ENCODE measurements at regions not wholly inside any gene's neighbourhood (a gene's known extent, or its start where the extent isn't known, plus 50 kb on each side); places are given as distances from the start of the nearest gene placed in this dataset.

DNA sequence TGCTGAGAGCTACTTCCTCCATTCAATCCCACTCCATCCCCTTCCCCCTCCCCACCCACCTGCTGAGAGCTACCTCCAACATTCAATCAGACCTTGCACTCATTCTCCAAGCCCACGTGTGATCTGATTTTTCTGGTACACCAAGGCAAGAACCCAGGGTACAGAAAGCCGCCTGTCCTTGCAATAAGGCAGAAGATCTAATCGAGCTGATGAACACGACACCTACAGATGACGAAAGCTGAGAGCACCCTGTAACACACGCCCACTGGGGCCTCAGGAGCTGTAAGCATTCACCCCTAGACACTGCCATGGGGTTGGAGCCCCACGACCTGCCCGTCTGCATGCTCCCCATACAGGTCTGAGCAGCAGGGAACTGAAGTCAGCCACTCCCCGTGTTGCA lies 58.3 kb downstream of the TRIML1 start:
- DNase-seq (ENCODE audit: low read depth in 4 of 4, low spot score in 3 of 4): no peak

DNA sequence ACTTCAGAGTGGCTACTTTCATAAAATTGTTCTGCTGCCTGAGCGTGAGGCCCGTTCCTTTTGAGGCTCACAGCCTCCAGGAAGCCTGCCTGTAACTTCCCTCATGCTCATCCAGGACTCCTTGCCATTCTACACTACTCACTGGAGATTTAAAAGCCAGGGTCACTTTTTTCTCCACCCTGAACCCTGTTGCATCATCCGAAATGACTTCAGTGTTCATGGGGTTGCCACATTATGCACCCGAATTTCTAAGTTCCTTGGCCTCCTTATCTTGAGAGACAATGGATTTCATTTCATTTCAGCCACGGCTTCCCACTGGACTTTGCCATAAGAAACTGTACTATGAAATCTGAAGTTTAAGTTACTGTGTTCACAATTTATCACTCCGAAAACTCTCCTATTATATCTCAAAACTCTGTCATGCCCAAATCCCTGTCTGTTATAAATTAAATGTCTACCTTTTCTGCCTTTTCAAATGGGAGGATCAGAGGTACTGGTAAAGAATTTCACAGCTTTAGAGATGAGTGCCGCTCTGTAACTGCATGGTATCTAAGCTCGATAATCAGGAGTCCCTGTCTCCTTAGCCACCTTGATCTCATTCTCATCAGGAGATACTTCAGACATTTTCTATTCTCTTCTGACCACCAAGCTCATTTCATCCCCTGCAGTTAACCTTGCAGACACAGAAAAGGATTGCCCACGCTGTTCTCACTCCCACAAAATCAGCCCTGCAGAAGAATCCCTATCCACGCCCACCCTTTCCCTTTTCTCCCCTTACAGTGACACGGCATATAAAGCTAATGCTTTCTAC lies 59.9 kb downstream of the TRIML1 start:
- no peak for DNase-seq (ENCODE audit: low read depth in 4 of 4, low spot score in 3 of 4)

DNA sequence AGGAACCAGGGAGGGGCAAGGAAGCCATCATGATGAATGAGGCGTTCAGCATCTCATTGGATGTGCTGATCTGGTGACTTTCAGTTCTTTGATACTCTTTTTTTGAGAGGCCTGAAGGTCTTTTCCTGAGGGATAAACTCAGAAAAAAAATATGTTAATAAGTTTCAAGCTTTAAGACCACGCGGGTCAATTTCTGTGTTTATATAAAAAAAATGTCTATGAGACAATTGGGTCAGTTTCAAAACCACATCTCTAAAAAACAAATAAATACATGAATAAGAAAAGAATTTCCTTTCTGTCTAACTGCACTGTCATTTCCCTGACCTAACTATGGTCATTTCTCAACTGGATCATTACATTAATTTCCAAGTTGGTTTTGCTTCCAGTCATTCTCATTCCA lies 62.6 kb downstream of the TRIML1 start:
- no peak for DNase-seq (ENCODE audit: low read depth in 4 of 4, low spot score in 3 of 4)

DNA sequence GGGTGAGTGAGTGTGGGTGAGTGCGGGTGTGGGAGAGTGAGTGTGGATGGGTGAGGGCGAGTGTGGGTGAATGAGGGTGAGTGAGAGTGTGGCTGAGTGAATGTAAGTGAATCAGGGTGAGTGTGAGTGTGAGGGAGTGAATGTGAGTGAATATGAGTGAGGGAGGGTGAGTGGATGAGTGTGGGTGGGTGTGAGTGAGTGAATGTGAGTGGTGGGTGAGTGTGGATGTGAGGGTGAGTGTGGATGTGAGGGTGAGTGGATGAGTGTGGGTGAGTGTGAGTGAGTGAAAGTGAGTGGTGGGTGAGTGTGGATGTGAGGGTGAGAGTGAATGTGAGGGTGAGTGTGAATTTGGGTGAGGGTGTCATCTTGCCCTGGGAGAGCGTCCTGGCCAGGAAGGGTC lies 67.5 kb downstream of the TRIML1 start:
- DNase-seq (ENCODE audit: low read depth in 4 of 4, low spot score in 3 of 4): no peak

DNA sequence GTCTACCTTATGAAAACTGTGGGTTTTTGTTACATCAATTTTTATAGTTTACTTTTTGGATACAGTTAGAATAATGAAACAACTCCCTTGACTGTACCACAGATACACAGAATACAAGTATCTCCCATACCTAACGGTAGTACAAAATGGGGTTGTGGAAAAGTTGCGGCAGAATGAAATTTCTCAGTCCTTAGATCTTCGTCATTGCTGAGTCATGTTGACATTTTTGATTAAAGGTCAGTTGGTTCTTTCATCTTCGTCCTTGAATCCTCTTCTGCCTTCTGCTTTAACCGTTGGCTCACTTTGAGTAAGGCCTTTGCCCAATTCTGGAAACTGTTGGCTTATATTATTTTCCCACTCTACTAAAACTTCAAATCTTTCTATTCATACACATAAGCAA lies 75.6 kb downstream of the TRIML1 start:
- no peak for DNase-seq (ENCODE audit: low read depth in 4 of 4, low spot score in 3 of 4)

DNA sequence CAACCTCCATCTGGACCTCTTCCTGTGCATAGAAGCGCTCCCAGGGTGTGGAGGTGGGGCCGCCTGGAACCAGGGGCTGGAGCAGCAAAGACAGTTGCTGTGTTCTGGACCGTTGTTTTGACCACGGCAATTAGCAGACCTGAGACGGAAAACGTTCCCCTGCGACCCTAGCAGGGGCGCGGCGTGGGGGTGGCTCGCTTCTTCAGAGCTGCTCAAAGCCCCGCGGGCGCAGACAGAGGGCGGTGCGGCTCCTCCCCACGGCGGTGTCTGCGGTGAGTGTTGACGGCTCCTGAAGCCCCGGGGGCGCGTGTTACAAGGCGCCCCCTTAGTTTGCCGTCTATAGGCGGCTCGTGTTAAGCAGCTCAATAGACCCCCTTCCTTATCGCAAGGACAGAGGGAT lies 79.2 kb downstream of the TRIML1 start:
- no peak for DNase-seq (ENCODE audit: low read depth in 4 of 4, low spot score in 3 of 4)

DNA sequence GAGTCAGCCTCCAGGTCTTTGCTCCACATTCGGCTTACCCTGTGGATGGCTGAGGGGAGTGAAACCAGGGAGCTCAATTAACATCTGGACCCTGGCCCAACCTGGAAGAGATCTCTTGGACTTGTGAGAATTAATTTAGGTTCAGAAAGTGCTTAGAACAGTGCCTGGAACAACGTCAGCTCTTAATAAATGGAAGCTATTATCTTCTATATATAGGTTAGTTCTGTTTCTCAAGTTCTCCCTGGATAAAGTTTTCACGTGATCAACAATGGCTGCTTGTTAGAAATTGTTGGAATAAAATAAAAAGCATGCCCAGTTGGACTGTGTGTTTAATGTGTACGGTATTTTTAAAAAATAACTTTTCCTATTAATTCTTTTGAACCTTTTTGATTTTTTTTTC lies 80.8 kb downstream of the TRIML1 start:
- DNase-seq (ENCODE audit: low read depth in 4 of 4, low spot score in 3 of 4): no peak

DNA sequence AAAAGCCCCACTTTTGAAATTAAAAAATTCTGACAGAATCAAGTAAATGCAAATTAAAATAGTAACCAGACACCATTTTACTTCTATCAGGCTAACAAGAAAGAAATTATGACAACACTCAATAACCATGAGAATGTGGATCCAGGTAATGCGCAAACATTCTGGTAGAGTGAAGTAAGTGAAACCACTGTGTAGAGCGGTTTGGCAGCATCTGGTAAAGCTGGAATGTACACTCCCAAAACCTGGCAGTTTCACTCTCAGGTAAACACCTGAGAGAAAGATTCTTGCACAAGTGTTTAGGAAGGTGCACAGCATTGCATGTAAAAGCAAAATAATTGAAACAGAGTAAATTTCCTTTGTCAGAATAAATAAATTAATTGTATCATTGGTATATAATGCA lies 81.8 kb downstream of the TRIML1 start:
- DNase-seq (ENCODE audit: low read depth in 4 of 4, low spot score in 3 of 4): no peak

DNA sequence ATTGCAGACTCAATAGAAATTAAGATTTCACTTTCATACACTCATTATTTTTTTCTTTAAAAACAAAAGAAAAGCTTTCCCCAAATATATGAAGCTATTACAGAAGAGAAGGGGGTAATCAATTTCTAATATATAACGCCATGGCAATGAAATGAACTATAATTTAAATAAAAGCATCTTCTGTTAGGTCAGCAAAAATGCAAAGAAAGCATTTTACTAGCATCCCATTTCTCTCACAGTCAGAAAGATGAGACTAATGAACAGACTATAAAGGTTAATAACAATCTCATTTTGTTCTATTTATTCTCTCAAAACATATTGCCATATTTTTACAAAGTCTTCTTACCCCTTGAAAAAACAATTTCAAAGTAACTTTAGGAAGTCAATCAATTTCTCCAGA lies 89.0 kb downstream of the TRIML1 start:
- no peak for DNase-seq (ENCODE audit: low read depth in 4 of 4, low spot score in 3 of 4)

DNA sequence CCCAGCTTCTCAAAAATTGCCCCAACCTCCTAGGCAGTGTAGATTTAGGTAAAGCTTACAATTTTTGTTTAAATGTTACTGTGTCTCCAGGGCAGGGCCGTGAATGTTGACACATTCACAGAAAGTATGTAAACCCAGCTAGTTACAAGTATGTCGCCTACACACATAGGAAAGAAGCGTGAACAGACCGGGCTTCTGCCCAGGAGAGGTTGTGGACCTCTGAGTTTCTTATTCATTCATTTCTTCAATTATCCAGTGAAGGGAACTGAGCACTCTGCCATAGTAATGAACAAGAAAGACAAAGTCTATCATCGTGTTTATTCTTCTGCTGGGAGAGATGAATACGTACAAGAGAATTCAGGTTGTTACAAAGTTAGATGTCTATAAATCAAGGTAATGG lies 93.2 kb downstream of the TRIML1 start:
- no peak for DNase-seq (ENCODE audit: low read depth in 4 of 4, low spot score in 3 of 4)

DNA sequence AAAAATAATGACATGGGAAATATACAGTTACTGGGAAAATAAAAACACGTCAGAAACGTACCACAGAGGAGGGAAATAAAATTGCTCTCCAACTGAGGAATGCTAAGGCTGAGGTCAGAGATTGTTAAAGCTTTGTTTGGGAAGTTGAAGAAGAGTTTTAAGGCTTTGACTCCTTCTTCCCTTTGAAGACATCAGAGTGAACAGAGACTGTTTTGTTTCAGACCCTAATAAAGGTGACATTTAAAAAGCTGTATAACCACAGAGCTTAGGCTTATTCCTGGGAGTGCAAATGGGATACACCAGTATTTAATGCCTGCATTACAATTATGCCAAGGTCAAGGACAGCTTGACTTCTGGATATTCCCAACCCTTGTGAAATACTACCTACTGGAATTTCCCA lies 102.8 kb downstream of the TRIML1 start:
- DNase-seq (ENCODE audit: low read depth in 4 of 4, low spot score in 3 of 4): no peak

DNA sequence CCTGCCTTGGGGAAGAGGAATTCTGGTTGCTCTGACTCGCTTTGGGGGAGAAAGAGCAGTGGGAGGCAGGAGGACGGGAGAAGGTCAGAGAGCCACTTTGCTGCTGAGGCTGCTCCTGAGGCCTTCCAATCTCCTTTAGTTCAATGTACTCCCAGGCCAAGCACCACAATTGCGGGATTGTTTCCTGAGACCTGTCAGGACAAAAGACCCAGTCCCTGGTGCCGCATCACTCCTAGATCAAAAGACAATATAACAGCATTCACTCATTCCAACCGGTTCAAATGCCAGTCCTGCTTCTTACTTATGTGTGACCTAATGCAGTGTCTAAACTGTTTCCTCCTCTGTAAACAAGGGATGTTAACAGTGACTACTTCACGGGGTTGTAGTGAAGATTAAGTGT lies 106.4 kb downstream of the TRIML1 start:
- DNase-seq (ENCODE audit: low read depth in 4 of 4, low spot score in 3 of 4): no peak

DNA sequence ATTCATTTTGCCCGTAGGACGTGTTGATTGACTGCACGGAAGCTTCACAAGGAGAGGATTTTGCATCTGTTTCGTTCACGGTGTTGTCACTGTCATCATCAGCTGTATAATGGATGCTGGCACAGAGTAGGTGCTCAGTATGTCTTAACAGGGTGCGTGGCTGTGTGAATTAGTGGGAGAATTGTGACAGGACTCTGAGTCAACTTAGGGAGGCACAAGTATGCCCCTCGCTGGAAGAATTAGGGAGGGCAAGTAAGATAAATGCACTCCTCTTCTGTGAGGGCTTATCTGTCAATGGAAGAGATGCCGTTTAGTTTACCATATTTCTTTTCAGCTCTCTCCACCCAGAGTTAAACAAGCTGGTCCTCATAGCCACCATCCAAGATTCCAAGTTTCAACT lies 107.2 kb downstream of the TRIML1 start:
- DNase-seq (ENCODE audit: low read depth in 4 of 4, low spot score in 3 of 4): no peak

DNA sequence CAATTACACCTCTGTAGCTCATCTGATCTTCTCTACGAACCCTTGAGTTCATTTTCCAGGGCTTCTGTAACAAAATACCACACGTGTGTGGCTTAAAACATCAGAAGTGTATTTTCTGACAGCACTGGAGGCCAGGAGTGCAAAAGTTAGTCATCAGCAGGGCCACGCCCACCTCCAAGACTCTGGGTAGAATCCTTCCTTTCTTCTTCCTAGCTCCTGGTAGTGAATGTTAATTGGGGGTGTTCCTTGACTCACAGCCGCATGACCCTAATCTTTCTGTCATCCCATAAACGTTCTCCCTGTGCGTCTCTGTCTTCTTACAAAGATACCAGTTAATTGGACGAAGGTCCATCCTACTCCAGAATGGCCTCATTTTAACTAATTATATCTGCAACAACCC lies 115.0 kb downstream of the TRIML1 start:
- DNase-seq (ENCODE audit: low read depth in 4 of 4, low spot score in 3 of 4): no peak

DNA sequence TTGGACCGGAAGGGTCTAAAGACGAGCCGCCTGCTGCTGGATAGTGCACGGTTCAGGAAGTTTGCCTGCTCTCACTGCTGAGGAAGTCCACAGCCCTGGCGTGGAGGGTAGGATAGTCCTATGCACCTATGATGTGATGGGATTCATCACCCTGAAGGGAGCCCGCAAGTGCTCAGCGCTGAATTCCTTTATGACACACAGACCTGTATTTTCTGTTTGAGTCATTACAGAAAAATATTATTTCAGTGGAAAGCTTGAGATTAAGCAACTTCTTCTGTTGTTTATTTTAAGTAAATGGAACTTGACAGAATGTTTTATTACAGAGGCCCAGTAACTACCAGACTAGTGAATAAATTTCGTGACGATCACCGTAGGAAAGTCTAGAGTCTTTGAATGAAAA lies 123.2 kb downstream of the TRIML1 start:
- DNase-seq (ENCODE audit: low read depth in 4 of 4, low spot score in 3 of 4): no peak

DNA sequence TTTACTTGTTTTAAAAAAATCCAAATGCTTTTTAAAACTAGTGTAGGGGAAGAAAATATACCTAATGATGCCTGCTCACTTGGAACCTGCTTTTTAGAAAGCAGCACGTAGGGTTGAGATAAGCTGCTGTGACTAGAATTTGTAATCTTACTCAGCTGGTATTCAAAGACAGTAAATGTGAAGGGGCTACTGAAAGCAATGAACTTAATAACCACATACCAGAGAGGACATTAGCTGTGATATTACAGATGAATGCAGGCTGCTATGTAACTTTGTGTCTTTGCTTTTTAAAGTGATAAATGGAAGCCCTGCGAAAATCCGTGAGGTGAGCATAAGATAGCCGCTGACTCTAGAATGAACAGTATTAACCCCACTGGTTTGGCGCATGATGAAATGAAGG lies 124.1 kb downstream of the TRIML1 start:
- DNase-seq (ENCODE audit: low read depth in 4 of 4, low spot score in 3 of 4): no peak

DNA sequence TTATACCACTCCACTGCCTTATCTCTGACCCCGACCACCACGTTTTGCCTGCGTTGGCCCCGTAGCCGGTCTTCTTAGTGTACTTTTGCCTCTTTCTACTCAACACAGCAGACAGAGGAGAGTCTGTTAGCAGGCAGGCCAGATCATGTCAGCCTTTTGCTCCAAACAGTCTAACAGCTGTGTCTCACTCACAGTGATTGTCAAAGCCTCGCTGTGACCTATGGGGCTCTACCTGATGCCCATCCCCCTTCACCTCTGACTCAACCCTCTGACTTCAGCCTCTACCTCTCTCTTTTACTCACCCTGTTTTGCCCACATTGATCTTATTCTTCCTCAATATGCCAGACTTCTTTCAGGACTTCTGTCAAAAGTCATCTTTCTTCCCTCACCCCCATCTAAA lies 127.1 kb downstream of the TRIML1 start:
- no peak for DNase-seq (ENCODE audit: low read depth in 4 of 4, low spot score in 3 of 4)

DNA sequence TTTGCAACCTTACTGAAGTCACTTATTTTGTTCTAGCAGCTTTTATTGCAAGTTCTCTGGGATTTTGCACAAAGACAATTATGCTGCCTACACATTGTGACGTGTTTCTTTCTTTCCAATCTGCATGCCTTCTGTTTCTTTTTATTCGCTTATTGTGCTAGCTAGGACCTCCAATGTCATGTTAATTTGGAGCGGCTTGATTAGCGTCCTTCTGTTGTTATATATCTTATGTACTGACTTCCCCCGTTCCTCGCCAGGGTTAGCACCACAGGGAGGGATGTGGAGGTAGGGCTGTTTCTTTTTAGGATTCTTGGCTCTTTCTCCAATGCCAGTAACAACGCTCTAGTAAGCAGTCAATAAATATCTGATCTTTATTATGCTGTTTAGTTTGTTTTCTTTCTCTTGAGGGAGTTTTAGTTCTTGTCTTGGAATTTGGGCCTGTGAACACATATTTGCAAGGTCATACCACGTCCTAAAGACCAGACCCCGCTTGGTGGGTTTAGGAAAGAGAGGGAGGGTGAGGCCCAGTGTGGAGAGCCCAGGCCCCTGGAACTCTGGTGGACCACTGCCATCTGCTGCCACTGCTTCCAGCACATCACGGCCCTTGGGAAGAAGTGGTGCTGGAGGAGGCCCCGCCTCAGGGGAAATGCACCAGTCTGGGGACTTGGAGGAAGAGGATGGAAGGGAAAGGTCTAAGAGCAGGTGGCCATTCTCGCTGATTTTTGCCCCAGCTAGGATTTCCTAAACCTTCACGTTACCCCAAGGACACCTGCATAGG lies 129.1 kb downstream of the TRIML1 start:
- no peak for DNase-seq (ENCODE audit: low read depth in 4 of 4, low spot score in 3 of 4)

DNA sequence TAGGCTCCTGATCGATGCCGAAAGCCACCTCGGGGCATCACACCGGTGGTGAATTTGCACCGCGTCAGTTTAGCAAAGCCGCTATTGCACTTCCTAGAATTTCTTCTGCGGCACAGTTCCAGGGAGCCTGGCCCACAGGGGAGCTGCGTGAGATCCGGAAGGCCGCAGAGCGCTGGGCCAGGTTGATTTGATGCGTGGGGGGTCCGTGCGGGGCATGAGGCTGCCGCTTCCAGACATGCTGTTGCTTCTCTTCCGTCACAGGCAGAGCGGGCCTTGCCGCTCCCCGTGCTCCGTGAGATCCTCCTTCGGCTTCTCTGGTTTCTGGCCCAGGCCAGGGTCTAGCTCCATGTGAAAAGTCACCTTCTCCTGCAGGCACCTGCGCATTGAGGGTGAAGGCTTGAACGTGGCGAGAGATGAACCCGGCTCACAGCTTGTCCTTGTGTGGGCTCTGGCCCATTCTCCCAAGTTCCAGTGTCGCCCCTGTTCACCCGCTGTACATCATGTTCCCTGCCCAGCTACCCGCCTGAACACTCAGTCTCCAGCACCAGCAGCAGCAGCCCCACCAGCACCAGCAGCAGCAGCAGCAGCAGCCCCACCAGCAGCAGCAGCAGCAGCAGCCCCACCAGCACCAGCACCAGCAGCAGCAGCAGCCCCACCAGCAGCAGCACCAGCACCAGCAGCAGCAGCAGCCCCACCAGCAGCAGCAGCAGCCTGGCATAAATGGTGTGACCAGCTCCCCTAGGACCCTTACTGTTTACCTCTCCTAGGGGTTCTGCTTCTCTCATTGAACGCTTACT lies 131.2 kb downstream of the TRIML1 start:
- no peak for DNase-seq (ENCODE audit: low read depth in 4 of 4, low spot score in 3 of 4)

DNA sequence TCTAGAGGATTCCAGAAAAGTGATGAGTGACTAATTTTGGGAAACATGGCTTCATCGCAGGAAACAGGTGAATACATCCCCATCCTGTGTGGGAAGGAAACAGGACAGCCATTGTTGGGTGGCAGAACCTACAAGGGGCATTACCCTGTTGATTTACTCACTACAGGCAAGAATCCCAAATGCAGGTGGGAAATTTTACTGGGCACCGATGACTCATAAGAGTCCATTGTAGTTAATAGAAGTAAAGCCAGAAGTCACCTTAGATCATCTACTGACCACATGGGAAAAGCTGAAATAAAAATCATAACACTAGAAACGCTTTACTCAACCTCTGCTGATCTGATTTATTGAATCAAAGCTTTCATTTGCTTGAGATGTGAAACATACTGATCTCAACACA lies 136.4 kb downstream of the TRIML1 start:
- DNase-seq (ENCODE audit: low read depth in 4 of 4, low spot score in 3 of 4): no peak

DNA sequence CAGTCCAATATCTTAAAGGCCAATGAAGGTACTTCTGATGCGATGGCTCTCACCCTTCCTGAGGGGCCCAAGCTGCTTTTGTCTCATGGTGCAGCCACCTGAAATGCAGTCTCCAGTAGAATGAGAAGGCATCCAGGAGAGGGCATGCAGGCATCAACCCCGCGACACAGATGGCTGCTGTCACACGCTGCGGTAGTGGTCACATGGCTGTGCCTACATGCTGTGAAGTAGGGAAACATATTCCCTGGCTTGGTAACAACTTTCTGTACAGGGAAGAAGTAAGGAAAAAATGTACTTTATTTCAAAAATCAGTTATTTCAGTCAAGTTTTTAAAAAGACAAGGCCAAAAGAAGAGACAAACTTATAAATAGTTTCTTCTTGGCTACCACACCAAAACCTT lies 139.9 kb downstream of the TRIML1 start:
- no peak for DNase-seq (ENCODE audit: low read depth in 4 of 4, low spot score in 3 of 4)
